HG03342 (cell line): ENCODE measurements at regions not wholly inside any gene's neighbourhood (a gene's known extent, or its start where the extent isn't known, plus 50 kb on each side); places are given as distances from the start of the nearest gene placed in this dataset.
"Not testable (repeated sequence)": the region's sequence is repeated elsewhere in the genome, so short reads cannot be mapped to it uniquely, and the experiment has no call there.

Experiments used
- ATAC-seq: cut with Tn5 transposase; IDR thresholded peaks from one replicate; pipeline ENCODE4 v1.9.1; 2021; ENCODE audit warnings: mild to moderate bottlenecking, moderate library complexity; ENCODE audit not compliant: unreplicated experiment

DNA sequence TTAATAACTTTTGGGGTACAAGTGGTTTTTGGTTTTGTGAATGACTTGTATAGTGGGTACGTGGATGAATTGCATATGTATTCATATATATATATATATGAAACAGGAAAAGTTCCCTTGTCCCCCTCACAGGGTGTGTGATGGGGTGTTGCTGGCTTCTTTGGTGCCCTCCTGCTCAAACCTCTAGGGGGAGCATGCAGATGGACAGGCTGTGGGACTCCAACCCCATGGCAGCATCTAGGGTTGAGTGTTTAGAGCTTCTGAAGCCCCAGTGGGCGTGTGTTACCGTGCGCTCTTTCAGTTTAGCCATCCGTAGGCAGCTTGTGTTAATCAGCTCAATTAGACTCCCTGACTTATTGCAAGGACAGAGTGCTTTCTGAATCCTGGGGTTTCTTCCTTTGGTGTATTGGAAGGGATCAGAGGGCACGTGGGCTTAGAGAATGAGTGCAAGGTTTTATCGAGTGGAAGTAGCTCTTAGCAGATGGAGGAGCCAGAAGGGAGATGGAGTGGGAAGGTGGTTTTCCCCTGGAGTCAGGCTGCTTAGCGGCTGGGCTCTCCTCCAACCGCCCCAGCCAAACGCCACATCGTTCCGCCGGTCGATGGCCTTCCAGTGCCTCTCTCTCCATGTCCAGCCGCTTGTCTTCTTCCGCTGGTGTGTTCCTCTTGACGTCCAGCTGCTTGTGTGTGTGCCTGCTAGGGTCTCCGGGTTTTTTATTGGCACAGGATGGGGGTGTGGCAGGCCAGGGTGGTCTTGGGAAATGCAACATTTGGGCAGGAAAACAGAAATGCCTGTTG, 674.4 kb upstream of the LCORL start:
- no peak for ATAC-seq

DNA sequence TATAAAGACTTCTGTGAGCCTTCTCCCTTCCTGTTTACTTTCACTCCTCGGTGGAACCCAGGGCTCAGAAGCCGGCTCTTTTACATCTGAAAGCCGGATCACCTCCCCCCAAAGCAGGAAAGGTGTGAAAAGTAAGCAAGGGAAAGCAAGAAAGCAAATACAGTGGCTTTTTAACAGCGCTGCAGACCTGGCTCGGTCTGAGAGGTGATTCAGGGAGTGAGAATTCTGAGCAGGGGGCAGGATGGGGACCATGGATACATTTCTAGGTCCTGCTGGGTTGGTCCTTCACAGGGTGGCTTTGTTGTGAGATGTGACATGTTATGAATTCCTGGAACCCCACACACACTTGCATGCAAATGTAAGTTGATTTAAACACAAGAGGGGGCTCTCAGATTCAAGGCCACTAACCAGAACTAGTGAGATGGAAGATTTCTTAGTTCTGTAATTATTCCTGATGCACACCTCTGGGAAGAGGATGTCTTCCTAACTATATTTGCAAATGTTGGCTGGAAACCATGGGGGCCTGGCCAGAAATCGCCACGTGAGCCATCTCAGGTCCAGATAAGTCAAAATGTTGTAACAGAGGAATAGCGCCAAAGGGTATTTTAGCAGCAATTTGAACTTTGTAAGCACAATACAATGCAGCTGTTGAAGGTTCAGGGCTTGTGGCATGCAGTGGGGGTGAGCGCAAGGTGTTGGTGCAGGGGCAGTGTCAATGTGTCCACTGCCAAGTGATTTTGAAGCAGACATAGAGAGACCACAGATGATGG, 670.1 kb upstream of the LCORL start:
- ATAC-seq, result no peak

DNA sequence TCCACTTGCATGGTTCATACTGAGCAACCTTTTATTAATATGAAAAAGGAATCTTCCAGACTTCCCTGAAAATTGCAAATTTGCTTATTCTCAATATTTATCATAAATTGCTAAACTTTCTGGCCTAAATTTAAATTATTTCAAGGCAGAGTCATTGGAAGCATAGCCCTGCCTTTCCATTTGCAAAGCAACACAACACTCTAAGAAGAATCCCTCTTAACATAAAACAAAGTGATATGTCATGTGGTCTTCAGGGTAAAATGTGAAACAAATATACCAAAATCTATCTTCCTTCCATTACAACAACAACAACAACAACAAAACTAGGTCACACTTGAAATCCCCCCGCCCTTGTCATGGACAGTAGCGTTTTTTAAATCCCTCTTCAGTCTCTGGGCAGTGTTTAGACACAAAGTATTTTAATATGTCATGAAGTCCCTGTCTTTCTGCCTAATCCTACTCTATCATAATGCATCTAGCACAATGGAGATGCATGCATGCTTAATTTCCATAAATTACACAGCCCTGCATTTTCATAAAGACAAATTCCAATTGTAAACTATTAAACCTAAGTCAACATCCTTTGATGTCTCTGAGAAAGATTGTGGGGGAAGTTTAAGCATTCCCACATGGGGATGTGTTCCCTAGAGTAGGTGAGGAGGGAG, 668.9 kb upstream of the LCORL start:
- no peak for ATAC-seq

DNA sequence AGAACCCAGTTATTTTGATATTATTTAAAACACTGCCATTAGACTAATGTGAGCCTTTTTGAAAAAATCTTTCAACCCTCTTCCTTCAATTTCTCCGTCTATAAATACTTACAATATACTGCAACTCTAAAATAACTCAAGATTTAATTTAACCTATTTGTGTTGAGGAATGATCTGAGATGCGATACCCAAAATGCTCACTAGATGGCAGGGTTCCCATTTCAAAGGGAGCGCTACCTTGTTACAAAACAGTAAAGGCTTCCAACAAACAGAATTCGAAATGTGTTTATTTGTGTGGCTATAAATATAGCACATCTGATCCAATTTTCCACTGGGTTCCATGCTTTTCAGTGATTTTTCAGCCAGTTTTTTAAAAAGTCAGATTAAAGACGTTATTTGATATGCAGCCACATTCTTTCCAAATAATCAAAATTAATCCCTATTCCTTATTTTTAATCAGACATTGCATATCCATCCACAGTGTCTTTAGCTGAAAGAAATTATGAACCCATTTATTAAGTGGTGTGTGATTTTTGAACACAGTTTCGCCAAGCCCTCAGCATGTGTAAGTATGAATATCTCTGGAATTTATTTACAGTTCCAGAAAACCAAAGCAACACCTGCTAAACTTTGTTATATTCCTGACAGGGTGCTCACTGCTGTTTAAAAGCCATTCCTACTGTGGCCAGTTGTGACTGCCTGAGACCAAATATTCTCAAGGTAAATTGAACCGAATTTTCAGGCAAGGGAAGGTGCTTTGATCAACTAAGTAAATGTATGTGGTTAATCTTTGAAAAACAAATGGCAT, 668.0 kb upstream of the LCORL start:
- ATAC-seq, result peak; percentile 79

DNA sequence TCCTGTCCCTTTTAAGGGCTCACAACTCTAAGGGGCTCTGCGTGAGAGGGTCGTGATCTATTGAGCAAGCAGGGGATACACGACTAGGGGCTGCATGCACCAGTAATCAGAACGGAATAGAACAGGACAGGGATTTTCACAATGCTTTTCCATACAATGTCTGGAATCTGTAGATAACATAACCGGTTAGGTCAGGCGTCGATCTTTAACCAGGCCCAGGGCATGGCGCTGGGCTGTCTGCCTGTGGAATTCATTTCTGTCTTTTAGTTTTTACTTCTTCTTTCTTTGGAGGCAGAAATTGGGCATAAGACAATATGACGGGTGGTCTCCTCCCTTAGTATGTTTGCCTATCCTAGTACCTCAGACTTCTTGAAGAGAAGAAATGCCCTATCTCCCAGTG, 666.8 kb upstream of the LCORL start:
- not testable (repeated sequence) for ATAC-seq

DNA sequence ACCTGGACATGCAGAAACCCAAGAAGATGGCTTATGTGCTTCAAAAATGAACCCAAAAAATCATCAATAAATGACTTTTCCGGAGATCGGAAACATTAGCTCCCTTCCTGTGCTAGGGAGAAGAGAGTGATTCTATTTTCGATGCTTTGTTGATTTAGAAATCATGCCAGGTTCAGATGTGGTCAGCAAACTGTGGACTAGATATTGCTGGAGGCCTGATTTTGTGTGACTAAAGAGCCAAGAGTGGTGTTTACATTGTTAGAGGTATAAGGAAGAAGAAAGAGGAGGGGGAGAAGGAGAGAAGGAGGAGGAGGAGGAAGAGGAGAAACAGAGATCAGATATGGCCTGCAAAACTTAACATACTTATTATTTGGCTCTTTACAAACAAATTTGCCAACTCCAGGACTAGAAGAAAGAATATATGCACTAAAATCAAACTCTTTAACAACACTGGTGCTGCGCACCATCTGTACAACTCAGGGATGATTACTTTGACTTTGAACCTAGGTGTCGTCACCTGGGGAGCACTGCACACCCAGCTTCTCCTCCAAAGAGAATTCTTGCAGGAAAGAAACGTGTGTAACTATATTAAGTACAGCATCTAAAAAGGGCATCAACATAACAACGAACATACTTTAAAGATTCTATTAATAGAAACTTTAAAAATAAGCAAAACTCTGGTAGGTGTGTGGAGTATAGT, 664.9 kb upstream of the LCORL start:
- ATAC-seq, result no peak

DNA sequence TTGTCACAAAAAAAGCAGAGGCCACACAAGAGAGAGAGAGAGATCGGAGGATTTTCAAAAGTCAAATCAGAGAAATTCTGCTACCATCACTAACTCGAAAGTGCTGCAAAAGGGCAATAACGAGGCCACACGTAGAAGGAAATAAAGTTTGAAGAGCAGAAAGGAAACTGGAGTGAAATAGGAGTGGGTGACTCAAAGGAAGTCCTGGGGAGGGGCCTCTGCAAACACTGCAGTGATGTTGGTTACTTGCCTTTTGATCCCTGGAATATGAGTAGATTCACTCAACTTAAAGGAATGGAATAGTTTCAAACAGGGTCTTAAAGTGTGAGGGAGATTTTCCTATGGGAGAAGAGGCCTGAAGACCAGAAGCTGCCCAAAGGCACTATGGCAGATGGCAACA, 663.4 kb upstream of the LCORL start:
- ATAC-seq, result no peak

DNA sequence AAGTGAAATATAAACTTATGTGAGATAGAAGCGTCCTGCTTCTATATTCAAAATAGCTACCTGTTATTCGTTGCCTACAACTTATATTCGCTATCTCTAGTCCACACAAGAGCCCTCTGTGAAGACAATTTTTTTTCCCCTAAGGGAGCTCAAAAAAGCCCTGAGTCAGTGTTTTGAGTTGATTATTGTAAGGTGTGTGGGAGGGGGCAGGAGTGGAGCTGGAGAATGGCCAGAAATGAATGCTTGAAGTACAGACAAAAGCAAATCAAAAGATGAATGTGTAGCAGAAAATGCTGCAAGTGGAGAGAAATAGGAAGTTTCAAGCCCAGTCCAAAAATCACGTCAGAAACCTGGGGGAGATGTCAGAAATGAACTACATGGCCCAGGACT, 655.0 kb upstream of the LCORL start:
- no peak for ATAC-seq

DNA sequence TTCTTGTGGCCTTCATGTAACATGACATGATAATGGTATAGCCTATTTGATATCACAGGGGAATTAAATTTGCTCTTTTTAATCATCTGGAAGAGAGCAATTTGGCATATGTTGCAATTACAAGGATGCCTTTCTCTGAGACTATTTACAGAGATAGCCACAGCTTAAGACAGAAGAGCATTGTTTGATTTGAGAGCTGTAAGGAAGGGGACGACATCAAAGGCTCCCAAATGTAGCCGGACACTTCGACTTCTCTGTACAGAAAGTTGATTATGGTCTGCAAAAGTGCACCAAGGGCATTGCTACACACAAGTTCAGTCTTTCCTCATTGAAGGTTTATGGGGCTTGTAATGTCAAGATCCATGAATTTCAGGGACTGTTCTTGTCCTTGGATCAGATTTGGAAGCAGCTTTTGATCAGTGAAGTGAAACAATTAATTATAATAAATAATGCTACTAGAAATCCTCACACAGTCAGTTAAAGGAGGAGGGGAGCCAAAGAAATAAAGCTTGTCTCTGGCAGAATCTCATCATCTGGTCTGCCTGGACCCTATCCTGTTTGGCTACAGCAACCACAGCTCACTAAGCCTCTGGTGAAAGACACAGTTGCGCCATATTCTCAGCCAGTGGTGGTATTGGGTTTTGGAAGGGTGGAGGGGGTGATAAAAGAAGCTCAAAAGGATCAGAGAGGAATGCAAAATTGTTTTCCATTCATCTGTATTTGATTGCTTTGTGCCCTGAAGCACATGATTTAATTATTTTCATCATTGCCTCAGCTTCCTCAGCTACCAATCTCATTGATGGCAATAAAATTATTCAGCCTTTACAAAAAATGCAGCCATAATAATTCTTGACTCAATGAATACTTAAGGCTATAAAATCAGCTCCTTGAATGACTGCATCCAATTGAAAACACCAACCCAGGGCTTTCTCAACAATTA, 654.3 kb upstream of the LCORL start:
- no peak for ATAC-seq

DNA sequence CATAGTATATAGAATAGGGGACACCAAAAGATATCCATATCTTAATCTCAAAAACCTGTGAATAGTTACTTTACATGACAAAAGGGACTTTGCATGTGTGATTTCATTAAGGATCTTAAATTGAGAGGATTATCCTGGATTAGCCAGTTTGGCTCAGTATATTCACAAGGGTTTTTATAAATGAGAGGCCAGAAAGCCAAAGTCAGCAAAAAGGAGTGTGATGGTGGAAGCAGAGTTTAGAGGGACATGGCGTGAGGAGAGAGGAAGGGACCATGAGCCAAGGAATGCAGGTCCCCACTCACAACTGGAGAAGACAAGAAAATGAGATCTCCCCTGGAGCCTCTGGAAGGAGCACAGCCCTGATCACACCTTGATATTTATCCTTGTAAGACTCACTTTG, 648.5 kb upstream of the LCORL start:
- no peak for ATAC-seq

DNA sequence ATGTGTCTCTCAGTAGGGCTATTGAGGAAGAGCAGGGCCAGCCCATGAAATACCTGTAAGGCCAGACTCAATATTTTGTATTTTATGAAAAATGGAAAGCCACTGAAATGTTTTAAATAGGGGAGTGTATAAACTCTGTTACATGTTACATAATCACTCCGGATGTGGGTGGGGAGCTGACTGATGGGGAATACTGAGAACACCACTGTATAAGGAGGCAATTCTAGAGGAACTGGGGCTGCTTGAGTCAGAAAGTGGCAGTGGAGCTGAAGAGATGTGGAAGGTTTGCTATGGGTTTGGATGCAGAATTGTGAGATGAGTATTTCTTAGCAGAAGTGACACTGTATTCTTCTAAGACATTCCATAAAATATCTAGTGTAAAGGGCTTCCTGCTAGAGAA, 647.8 kb upstream of the LCORL start:
- no peak for ATAC-seq

DNA sequence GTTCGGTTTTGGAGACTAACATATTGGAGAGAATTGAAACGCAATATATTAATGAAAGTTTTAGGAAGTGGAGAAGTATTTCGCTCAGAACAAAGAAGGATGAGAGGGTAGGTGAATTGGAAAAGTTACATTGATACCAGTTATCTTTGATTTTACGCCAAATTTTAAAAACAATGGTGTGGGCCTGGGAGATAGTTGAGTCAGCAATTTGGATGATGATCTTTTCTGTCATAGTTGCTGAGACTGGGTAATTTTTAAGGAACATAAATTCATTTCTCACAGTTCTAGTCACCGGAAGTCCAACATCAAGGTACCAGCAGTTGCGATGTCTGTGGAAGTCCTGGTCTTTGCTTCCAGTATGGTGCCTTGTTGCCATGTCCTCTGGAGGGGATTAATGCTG, 644.8 kb upstream of the LCORL start:
- no peak for ATAC-seq

DNA sequence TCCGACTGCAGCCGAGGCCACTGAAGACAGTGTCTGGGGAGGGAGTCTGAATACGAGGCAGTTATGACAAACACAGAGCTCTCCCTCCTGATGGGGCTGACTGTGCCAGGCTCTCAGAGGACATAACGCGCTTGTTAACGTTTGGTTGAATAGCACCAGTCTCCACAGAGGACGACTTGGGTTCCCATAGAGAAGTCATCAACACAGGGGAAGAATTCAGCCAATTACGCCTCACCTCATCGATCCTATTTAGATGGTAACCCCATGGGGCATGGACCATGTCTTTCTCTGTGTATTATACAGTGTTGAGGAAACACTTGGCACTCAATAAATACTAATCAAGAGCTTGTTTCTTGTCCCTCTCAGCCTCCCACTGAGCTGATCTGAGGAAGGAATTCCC, 642.6 kb upstream of the LCORL start:
- no peak for ATAC-seq

DNA sequence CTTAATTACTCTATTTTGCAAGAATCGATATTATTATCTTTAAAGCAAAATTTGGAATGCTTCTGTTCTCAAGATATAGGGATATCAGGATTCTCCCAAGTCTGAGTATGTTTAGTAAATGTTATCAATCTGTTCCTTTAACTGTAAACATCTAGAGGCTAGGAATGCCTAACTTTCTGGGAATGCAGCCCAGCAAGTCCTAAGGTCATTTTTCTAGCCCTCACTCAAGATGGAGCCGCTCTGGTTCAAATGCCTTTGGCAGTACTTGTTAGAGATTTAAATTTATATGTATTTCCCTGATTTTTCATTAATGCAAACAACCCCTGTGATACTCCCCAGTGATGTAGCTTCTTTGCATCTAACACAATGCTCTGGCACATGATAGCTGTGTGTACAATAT, 623.8 kb upstream of the LCORL start:
- ATAC-seq, result no peak

DNA sequence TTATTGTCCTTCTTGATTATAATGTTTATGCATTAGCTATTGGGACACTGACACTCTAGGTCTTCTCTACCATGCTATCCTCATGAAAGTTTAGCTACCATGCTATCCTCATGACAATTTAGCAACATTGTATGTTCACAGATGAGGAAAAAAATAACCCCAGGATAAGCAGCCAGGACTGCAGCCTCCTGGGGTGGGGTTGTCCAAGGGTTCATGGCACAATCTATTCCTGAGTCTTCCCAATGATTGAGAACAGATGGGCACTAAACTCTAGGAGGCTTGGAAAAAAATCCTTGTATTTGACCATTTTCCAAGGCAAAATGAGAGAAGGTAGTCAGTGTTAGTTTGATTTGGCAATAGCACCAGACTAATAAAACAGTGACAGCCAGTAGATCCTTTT, 619.8 kb upstream of the LCORL start:
- ATAC-seq, result no peak

DNA sequence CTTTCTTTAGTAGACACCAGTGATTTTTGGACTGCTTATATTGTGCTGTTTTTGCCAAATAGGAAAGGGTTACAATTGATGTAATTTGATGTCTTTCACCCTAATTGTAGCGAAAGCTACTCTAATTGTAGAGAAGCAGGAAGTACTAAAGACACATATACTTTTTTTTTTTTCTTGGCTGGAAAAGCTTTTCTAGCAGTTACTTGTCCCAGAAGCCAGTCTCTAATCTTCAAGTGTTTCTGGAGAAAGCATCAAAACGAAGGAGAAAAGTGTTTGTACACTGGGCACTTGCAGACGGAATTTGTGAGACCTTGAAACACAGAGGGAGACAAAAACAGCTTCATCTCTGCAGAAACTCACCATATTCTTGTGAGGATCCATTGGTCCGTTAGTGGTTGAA, 616.5 kb upstream of the LCORL start:
- ATAC-seq, result no peak

DNA sequence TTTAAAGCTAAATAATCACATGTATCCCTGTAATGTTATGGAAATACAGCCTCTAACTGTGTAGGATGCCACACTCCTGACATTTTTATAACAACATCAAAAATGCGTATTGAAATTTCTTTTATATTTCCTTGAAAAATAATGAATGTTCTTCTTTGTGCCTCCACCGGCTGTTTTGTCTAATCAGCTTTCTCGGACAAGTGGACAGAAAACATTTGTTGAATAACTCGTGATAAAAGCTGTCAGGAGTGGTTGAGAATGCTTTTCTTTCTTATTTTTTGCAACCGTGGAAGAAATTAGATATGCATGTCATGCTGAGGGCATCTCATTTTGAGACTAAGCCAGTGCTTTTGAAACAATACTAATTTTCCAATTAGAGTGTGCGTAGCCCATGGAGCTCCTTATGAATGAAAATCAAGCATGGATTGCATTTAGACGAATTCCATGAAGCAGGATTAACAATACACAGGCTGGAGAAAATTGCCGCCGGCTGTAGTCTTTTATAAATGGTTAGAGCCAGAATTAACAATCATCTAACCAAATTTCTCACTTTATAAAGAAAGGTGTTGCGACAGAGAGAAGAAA, 614.5 kb upstream of the LCORL start:
- ATAC-seq, result no peak

DNA sequence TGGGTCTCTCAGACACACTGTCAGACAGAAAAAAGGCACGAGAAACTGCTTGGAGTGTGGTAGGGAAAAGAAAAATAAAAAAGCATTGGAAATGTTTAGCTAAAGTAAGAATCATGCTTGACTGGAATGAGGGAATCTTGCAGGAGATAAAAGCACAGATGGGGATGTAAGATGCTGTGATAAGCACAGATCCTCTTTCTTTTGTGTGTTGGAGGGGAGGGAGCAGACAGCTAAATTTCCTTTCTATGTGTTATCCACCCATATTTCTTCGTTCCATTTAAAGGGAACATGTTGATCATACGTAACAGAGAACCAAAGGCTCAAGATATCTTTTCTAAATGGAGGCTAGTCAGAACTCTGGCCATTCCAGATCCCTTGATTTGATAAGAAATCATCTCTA, 614.0 kb upstream of the LCORL start:
- ATAC-seq, result no peak

DNA sequence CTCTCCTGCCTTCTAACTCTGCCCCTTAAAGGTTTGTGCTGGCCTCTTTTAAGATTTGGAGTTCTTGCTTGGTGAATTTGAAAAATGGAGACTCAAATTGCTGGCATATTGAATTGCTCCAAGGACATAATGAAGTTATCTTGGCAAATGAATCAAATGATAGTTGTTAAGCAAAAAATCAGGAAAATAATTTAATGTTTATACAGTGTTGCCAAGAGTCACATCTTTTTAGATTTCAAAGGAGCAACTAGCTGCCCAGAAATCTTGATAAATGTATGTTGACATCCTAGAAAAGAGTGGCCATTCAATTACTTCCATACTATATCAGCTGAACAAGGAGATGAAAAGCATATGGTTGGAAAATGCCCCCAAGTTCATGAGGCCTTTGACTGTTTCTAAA, 610.0 kb upstream of the LCORL start:
- ATAC-seq, result no peak
